NCI-H1092 treated with DMSO at 0.1 percent for 48 hours (cell line): ENCODE measurements at regions not wholly inside any gene's neighbourhood (a gene's known extent, or its start where the extent isn't known, plus 50 kb on each side); places are given as distances from the start of the nearest gene placed in this dataset.
"Not testable (repeated sequence)": the region's sequence is repeated elsewhere in the genome, so short reads cannot be mapped to it uniquely, and the experiment has no call there.

Source experiments
- DNase-seq: peaks from one replicate; lab custom pipeline; 2025; lab: John Stamatoyannopoulos, UW

DNA sequence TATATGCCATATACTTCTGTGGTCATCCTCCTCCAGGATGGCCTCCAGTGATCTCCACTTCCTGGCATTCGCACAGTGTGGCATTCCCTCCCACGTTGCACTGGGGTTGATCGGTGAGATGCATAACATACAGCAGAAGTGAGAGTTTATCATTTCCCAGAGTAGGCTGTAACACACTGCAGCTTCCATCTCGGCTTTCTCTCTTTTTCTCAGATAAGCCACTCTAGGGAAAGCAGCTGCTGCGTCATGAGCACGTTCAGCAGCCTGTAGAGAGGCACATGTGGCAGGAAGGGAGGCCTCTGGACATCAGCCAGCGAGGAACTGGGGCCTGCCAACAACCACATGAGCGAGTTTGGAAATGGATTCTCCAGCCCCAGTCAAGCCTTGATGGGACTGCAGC, 807.1 kb downstream of the DIAPH3 start:
- peak; percentile 84 for DNase-seq

DNA sequence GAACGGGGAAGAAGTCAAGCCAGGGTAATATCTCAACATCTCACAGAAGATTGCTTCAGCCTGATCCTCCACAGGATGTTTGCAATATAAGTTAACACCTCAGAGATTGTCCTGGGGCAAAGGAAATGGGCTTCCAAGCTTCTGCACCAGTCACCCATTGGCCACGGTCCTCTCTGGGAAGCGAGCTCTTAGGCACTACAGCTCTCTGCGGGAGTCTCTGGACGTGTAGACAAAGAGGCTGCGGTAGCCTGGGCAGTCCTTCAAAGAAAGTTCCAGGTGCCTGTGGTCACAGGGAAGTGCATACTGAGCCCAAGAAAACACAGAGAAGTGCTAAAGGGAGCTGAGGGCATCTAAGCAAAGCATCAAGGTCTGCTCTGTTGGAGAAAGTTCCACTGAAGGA, 805.7 kb downstream of the DIAPH3 start:
- no peak for DNase-seq

GRCh38 chr13:59360108-59360507, 803.6 kb downstream of the DIAPH3 start:
- no peak for DNase-seq

DNA sequence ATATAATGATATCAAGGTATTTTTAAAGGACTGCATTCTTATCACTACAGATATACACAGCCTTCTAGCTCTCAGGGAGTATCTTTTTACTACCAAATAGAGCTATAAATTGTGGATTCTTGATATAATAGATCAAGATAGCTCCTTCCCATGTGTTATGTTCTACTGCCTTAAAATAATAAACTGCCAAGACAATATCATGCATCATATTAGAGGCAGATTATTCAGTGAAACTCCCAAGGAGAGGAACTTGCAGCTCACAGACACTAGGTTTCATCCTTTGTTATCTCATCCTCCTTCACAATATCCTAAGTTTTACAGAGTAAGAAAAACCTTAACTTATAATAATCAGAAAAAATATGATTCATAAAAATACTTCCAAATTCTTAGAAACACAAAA, 802.8 kb downstream of the DIAPH3 start:
- DNase-seq, result no peak

DNA sequence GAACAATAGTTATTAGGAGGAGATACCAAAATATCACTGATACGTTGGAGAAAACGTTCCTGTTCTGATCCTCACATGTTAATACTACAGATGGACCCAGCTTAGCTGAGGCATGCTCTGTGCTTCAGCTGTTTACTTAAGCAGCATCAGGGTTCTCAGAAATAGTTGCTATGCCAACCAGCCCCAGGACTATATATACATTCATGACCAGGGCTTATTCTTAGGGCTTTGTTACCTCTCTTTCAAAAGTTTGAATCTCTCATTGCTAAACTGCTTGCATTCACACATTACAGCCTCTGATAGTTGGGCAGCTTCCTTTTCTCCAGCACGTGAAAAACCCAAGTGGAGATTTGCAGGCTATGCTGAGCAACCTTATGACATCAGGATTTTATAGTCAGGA, 800.4 kb downstream of the DIAPH3 start:
- peak; percentile 52 for DNase-seq

DNA sequence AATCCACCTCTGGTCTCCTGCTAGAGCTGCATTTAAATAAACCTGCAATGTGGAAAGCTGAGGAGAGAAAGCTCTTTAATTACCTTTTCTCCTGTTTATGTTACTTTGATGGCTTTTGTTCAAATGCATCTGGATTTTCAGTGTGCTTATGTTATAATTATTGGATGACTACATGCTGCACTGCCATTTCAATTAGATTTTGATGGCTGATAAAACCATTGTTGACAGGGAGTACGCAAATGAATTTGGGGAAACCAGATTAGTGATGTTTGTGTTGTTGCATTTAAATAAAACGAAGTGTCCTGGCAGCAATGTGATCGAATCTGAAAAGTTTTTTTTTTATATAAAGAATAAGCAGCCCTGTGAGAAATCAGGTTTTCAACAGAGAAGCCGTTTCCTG, 799.8 kb downstream of the DIAPH3 start:
- DNase-seq, result no peak

DNA sequence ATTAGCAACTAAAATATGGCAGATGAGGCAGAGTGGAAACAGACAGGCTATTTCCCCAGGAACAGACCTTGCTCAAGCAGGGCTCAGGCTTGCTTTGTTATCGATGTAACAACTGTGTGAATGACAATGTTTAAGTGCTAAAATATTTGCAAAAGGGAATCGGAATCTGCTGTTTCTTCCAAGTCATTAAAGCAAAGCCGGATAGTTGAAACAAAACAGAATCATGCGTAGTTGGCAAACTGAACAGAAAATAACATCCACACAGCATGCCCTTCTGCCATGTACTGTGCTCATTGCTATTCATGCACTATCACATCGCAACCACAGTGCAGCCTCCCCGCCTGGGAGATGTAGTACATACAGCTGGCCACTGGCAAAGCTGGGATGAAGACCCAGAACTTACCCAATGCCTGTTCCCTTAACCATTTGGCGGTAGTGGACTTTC, 799.1 kb downstream of the DIAPH3 start:
- no peak for DNase-seq

DNA sequence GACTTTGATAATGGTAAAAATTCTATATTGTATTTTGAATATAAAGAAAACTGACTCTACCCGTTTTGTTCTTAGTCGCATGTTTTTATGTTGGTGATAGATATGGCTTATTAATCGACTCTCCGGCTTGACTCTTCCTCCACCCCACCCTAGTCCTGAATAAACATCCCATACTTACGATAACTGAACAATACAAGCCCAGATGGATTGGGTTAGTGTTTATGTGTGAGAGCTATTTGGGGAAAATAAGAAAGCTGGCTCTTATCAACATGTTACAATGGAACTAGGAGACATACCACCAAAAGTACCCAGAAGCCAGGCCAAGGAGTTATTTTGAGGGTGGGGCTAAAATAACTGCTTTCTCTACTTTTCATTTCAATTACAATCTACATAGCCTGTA, 796.3 kb downstream of the DIAPH3 start:
- DNase-seq, result no peak

GRCh38 chr13:59367904-59368303, 795.8 kb downstream of the DIAPH3 start:
- no peak for DNase-seq

GRCh38 chr13:59368693-59369092, 795.0 kb downstream of the DIAPH3 start:
- DNase-seq, result no peak

DNA sequence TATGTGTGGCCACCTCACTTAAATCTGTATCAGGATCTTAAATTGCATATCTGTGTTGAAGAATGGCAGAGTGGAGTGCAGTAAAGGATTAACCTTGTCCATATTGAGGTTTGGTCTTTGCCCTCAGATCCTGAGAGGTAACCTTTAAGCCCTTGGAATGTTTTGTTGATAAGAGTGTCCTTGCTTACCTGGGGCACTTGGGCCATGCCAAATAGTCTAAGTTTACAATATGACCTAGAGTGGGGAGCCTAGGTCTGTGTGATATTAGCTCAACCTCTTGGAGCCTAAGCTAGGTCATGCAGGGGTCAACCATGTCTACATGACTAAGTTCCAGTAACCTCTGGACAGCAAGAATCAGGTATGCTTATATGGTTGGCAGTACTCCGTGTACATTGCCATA, 792.5 kb downstream of the DIAPH3 start:
- DNase-seq, result no peak

- DNase-seq, result no peak
These were observed 790.4 kb downstream of the DIAPH3 start for GRCh38 chr13:59373341-59373740.

- no peak for DNase-seq
These were observed 789.0 kb downstream of the DIAPH3 start for GRCh38 chr13:59374691-59375090.

- DNase-seq, result no peak
These were observed 779.6 kb downstream of the DIAPH3 start for GRCh38 chr13:59384154-59384553.

DNA sequence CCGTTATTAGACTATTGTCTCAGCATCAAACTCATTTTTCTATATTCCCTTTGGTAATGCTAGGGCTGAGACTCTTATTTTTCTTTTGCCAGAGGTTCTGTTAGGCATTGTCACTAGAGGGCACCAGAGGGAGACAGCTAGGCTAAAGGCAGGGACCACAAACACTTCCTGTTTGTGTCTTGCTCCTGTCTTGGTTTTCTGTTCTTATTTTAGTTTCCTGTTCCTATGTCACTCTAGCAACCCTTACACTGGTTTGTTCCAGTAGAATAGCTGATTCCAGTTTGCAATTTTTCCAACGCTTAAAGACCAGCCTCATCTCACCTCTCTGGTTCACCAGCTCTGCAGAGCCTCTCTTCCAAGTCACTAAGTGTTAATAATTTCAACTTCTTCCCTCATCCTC, 772.0 kb downstream of the DIAPH3 start:
- peak; percentile 81 for DNase-seq

- no peak for DNase-seq
These were observed 771.4 kb downstream of the DIAPH3 start for GRCh38 chr13:59392328-59392727.

DNA sequence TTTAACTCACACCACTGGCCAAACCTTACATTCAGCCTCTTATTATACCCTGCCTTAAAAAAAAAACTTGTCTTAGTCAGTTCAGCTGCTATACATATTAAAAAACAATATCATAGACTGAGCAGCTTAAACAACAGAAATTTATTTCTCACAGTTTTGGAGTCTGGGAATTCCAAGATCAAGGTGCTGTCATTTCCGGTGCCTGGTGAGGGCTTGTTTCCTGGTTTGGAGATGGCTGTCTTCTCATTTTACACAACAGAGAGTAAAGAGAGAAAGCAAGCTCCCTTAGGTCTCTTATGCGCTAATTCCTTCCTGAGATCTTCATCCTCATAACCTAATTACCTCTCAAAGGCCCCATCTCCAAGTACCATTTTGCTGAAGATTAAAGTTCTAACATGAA, 769.2 kb downstream of the DIAPH3 start:
- DNase-seq, result no peak

DNA sequence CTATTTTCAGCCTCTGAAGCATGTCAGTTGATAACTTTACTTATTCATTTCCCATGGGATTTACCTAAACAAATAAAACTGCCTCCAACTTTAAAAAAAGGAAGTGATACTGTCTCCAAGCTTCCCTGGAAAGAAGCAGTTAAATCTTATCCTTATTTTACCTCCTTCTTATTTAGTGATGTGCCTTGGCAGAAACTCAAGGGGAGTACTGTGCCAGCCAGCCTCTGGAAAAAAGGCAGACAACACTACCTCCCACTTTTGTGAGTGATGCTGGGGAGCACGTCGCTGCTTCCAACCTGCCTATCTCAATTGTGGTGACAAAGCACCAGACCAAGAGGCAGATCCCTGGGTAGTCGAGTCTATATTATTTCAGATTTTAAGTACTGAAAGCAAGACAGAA, 765.6 kb downstream of the DIAPH3 start:
- no peak for DNase-seq

DNA sequence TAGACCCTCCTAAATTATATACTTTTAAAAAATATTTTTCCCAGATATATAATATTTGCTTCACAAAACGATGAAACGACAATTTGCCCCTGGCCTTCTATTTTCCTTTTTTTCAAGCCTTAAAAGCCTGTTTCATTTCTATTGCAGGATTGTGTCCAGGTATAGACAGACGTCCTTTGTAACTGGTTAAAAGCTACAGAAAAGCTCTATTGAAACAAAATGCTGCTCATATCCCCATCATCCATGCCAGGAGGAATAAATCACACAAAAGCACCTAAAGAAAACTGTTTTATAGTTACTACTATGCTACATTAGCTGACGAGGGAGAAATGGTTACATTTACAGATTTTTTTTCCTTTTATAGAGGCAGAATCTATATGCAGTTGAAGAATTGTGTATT, 765.1 kb downstream of the DIAPH3 start:
- DNase-seq, result no peak

DNA sequence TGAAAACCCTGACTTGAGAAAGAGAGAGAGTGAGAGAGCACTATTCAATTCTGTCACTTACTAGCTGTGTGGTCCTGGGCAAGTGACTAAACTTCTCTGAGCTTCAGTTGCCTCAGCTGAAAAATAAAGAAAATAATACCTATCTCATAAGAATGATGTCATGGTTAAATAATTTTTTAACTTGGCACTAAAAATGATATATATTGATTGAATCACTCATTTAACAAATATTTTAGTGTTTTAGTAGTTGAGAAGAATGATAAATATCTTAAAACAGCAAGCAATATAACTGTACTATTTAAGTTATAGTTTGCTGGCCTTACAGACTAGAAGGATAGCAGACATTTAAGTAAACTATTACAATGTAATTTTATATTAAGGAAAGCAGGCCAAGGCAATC, 764.2 kb downstream of the DIAPH3 start:
- DNase-seq, result no peak

GRCh38 chr13:59404331-59404730, 759.4 kb downstream of the DIAPH3 start:
- no peak for DNase-seq

GRCh38 chr13:59407251-59407650, 756.5 kb downstream of the DIAPH3 start:
- DNase-seq, result not testable (repeated sequence)

DNA sequence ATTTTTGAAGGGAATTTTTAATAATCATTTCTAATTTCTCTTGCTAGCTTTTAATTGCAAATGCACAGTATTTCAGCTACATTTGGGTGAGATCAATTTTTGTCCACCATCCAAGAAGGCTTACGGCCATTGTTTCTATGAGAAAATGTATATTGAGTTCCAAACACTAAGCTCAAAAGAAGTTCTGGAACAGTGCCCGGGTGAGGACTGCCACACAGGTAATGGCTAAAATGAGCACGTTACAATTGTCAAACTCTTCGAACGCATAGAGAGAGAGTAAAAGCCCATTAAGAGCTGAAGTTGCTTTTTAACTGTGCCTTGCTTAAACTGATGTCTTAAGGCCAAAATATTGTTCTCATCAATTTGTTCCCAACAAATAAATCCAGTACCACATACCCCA, 755.0 kb downstream of the DIAPH3 start:
- DNase-seq, result peak; percentile 96

DNA sequence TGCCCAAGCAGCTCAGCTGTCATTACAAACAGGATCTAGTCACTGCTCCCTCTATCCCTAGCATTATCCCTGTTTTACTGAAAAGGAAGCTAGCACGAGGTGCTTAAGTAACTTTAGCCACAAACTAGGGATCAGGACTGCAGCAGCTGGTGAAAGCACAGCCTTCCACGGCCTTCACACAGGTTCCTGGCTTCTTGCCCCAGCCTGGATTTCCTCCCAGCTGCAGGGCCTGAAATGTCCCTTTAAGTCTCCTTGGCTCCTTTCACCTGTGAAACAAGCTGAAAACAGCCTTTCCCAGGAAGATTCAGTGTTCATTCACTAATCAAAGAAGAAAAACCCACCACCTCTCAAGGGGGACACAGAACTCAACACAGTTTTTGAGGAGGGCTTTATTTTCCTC, 754.5 kb downstream of the DIAPH3 start:
- DNase-seq, result peak; percentile 96

- peak; percentile 84 for DNase-seq
These were observed 754.0 kb downstream of the DIAPH3 start for GRCh38 chr13:59409634-59410200.
